Thoracic aorta (tissue), 2 donors: ENCODE measurements at regions not wholly inside any gene's neighbourhood (a gene's known extent, or its start where the extent isn't known, plus 50 kb on each side); places are given as distances from the start of the nearest gene placed in this dataset.

Source experiments
- ATAC-seq: fragments of 150-250 bp; one replicate; pipeline ENCODE4 v1.8.0; 2017; ENCODE audit warnings: low read depth; ENCODE audit not compliant: insufficient number of reproducible peaks, low FRiP score
- DNase-seq: peaks from one replicate; pipeline ENCODE4 v3.0.0-alpha.2; 2020; ENCODE audit warnings: low spot score
- H3K27ac ChIP-seq, 2 donors: fragments of 200-600 bp; sonication (generic); 1 replicate in 1 of 2; 2 replicates in 1 of 2; pipeline ENCODE4 v1.5.1; 2016; ENCODE audit warnings: mild to moderate bottlenecking in 2 of 2, moderate library complexity in 2 of 2
- H3K27me3 ChIP-seq: fragments of 200-600 bp; sonication (generic); replicated peaks from 2 replicates; pipeline ENCODE4 v1.6.0; 2016; ENCODE audit warnings: mild to moderate bottlenecking; ENCODE audit not compliant: insufficient read depth
- H3K36me3 ChIP-seq: fragments of 200-600 bp; sonication (generic); one replicate; pipeline ENCODE4 v1.5.1; 2016
- H3K4me1 ChIP-seq, 2 donors: fragments of 200-600 bp; sonication (generic); 1 replicate in 1 of 2; 2 replicates in 1 of 2; pipeline versions ENCODE4 v1.5.1 to v1.6.0; 2016; ENCODE audit warnings: low read depth in 2 of 2, mild to moderate bottlenecking in 1 of 2; ENCODE audit not compliant: control insufficient read depth in 1 of 2
- H3K4me3 ChIP-seq: fragments of 200-600 bp; sonication (generic); 2 replicates; pipeline ENCODE4 v1.5.1; 2016; ENCODE audit warnings: mild to moderate bottlenecking
- H3K9me3 ChIP-seq: fragments of 200-600 bp; sonication (generic); 2 replicates; pipeline ENCODE4 v1.5.1; 2016
- CTCF ChIP-seq: fragments of 200-600 bp; sonication (generic); IDR thresholded peaks from one replicate; pipeline ENCODE4 v1.5.1; 2019; ENCODE audit warnings: antibody characterized with exemption

- no peak for DNase-seq
- Histone ChIP-seq H3K4me3 (no peak overlapping the region), H3K27ac (no peak overlapping the region), H3K9me3 (no peaks in the 10 kb centered on the region), H3K27me3 (no peaks in the 10 kb centered on the region), H3K36me3 (no peaks in the 10 kb centered on the region), H3K4me1 (no peaks in the 10 kb centered on the region)
- no peak for ATAC-seq
- TF ChIP-seq CTCF = no peak
Observed at GRCh38 chr6:102352552-102352951, 959.0 kb downstream of the GRIK2 start.

- no peak for ATAC-seq
- Histone ChIP-seq H3K27ac (no peak overlapping the region), H3K36me3 (no peaks in the 10 kb centered on the region)
Observed at GRCh38 chr6:102344769-102345168, 951.3 kb downstream of the GRIK2 start.

GRCh38 chr6:102340311-102340710 lies 946.8 kb downstream of the GRIK2 start:
- Histone ChIP-seq H3K4me1 (no peaks in the 10 kb centered on the region), H3K36me3 (no peaks in the 10 kb centered on the region), H3K27ac (no peak overlapping the region), H3K27me3 (no peaks in the 10 kb centered on the region), H3K9me3 (no peaks in the 10 kb centered on the region), H3K4me3 (no peak overlapping the region)
- no peak for ATAC-seq
- TF ChIP-seq CTCF = no peak
- no peak for DNase-seq

More at GRCh38 chr6:102344769-102345168, 951.3 kb downstream of the GRIK2 start:
- no peak for DNase-seq
- TF ChIP-seq CTCF = no peak
- no peaks in the 10 kb centered on the region for H3K4me1 ChIP-seq
- H3K9me3 ChIP-seq = no peaks in the 10 kb centered on the region
- H3K27me3 ChIP-seq = no peaks in the 10 kb centered on the region
- H3K4me3 ChIP-seq = no peak overlapping the region

GRCh38 chr6:102333736-102334135 lies 940.2 kb downstream of the GRIK2 start:
- TF ChIP-seq CTCF = no peak
- no peaks in the 10 kb centered on the region for H3K9me3 ChIP-seq
- ATAC-seq = no peak

GRCh38 chr6:102327697-102328225 lies 934.3 kb downstream of the GRIK2 start:
- H3K27me3 ChIP-seq = no peaks in the 10 kb centered on the region
- TF ChIP-seq CTCF = no peak
- no peaks in the 10 kb centered on the region for H3K36me3 ChIP-seq
- H3K9me3 ChIP-seq = no peaks in the 10 kb centered on the region
- no peaks in the 10 kb centered on the region for H3K4me1 ChIP-seq
- no peak overlapping the region for H3K4me3 ChIP-seq
- ATAC-seq (no peak), DNase-seq (no peak)
- H3K27ac ChIP-seq = no peak overlapping the region

More at GRCh38 chr6:102333736-102334135, 940.2 kb downstream of the GRIK2 start:
- H3K4me3 ChIP-seq = no peak overlapping the region
- H3K4me1 ChIP-seq = no peaks in the 10 kb centered on the region
- DNase-seq = no peak
- no peaks in the 10 kb centered on the region for H3K36me3 ChIP-seq
- no peaks in the 10 kb centered on the region for H3K27me3 ChIP-seq
- H3K27ac ChIP-seq = no peak overlapping the region
